GM18907 (cell line): ENCODE measurements at regions not wholly inside any gene's neighbourhood (a gene's known extent, or its start where the extent isn't known, plus 50 kb on each side); places are given as distances from the start of the nearest gene placed in this dataset.
"Not testable (repeated sequence)": the region's sequence is repeated elsewhere in the genome, so short reads cannot be mapped to it uniquely, and the experiment has no call there.

Experiments used
- ATAC-seq: cut with Tn5 transposase; IDR thresholded peaks from one replicate; pipeline ENCODE4 v1.9.1; 2021; ENCODE audit warnings: mild to moderate bottlenecking, moderate library complexity; ENCODE audit not compliant: unreplicated experiment

DNA sequence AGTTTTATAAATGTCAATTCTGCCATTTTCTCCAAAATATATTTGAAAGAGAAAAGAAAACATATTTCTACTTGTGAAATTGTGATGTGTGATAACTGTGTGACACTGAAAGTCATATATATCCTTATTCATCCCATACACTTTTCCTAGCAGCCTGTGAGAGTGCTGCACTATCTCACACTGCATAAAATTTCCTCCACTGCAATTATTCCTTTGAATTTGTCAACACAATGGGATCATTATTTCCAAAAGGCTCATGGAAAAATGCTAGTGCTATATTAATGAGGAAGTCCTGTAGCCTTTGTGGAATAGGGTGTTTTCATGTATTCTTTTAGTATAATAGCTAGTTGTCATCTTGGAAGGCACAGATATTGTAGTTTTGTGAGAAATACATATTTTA lies 504.1 kb downstream of the RPL10L start:
- ATAC-seq, result no peak

DNA sequence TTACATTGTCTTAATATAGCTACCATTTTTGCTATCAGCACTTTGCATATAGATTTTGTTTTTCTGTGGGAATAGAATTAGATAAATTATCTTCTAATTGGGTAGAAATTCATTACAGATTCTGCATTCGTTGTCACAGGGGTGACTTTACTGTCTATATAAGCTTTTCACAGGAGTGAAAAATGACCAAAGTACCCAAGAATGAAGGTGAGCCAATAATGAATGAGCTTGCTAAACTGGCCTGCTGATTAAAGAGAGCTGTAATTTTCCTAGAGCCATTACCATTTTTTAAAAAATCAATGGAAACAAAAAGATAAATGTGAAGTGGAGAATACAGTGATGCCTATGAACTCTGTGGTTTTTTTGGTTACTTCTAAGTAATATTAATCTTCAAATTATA lies 504.6 kb downstream of the RPL10L start:
- no peak for ATAC-seq

- no peak for ATAC-seq
Observed at GRCh38 chr14:46140445-46140844, 511.1 kb downstream of the RPL10L start.

GRCh38 chr14:46139649-46140048 lies 511.9 kb downstream of the RPL10L start:
- no peak for ATAC-seq

DNA sequence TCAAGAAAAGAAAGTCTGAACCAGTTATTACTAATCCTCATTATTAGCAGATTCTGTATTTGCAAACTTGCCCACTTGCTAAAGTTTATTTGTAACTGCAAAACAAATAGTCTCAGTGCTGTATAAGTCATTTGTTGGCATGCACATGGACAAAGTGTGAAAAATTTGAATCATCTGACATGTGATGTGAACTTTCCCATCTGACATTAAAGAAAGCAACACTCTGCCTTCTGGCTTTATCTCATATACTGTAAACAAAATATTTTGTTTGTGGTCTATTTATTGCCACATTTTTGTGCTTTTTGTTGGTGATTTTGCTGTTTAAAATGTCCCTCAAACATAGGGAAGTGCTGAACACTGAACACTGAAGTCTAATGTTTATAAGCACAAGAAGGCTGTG lies 513.8 kb downstream of the RPL10L start:
- no peak for ATAC-seq

DNA sequence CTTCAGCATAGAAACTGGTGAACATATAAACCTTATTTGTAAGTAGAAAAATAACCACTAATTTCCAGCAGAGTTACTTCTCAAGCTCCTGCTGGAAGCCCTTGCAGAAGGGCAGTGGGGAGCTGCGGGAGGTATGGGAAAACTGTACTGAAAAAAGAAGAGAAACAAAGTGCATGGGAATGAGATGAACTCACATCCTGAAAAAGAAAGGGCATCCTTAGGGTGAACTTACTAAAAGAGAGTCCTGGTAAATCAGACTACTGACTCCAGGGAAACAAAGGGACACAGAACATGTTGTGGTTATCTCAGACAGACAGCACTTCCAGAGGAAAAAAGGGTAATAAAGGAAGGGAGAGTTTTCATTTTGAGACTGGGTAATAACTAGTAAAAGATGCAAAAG lies 515.1 kb downstream of the RPL10L start:
- no peak for ATAC-seq

DNA sequence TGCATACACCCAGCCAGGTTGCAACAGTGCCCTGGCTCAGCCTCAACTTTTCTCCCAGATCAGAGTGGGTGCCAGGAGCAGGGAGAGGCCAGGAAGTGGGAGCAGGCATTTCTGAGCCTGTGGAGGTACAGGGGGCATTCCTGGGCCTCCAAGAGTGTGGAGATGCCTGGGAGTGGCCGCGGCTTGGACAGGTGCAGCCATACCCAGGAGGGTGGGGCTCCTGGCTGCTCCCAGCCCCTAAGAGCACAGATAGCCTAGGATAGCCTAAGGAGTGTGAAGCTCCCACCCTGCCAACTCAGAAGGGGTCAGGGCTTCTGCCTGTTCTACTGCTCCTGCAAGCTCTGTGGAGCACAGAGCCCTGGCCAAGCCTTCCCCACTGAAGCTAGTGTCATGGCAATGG lies 543.4 kb downstream of the RPL10L start:
- ATAC-seq, result no peak

- not testable (repeated sequence) for ATAC-seq
Observed at GRCh38 chr14:46100901-46101300, 550.7 kb downstream of the RPL10L start.

DNA sequence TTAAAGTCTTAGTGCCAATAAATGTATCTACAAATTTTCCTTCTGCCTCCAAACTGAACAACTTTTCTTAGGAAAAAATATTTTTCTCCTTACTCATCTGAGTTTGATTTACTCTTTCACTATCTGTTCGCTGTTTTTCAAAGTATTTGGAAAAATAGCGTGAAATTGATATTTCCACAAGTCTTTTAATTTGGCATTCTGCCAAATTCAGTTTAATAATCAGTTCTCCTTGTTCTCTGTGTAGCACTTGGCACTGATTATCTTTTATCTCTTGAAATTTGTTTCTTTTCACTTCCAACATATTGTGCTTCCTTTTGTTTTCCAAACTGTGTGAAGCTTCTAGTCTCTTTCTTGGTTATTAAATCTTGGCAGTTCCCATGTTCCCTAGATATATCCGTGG lies 559.8 kb downstream of the RPL10L start:
- no peak for ATAC-seq

DNA sequence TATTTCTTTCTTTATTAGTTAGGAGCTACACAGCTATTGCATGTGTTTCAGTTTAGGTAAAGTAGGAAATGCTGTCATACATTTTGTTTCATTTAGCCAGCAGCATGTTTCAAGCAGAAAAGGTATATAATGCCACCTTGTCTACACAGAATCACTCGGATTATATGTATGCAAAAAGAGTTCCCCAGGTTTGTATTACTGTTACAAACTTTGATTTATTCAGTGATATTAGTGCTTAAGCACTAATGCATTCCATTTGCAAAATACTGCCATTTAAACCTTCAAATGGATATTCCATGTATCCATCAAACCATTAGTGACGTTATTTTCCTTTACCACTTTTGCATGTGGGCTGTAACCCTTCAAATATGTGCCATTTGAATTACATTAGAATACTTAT lies 564.0 kb downstream of the RPL10L start:
- ATAC-seq, result no peak

DNA sequence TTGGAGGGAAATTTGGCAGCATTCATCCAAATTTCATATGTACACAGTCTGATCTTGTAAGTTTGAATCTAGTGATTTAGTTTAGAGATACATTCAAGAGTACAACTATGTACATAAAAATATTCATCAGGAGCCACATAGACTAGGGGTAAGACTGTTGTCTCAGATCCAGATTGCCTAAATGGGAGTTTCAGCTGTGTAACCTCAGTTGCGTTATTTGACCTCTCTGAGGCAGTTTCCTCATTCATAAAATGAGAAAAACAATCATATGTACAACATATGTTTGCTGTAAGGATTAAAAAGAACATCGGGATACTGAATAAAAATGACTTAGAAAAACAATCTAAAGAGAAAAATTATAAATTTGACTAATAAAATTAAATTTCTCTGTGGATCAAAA lies 577.5 kb downstream of the RPL10L start:
- ATAC-seq, result no peak

GRCh38 chr14:46063872-46064271 lies 587.7 kb downstream of the RPL10L start:
- ATAC-seq, result no peak

DNA sequence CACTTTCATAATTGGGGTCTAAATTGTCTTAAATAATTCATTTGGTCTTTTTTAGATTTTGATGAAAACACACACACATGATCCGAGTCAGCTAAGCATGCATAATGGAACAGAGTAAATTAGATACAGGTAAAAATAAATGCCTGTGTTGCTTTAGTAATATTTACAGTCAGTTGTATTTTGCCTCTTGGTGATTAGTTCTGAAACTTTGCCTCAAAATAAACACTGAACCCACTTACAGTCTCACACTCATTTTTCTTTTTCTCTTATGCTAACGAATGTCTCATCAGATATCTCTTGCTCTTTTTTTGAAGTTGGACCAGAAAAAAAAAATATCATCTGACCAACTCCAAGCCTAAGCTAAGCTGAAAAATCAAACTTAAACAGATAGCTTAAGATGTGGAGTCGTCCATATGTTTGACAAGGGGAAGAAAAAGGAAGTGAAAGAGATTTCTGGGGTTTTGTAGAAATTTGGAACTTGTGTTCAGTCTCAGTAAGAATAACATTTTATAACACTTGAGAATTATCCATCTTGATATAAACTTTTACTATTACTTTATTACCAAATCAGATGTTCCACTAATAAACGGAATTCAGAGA lies 592.5 kb downstream of the RPL10L start:
- no peak for ATAC-seq

GRCh38 chr14:46057799-46058198 lies 593.8 kb downstream of the RPL10L start:
- ATAC-seq, result no peak

GRCh38 chr14:46054526-46054925 lies 597.1 kb downstream of the RPL10L start:
- no peak for ATAC-seq

DNA sequence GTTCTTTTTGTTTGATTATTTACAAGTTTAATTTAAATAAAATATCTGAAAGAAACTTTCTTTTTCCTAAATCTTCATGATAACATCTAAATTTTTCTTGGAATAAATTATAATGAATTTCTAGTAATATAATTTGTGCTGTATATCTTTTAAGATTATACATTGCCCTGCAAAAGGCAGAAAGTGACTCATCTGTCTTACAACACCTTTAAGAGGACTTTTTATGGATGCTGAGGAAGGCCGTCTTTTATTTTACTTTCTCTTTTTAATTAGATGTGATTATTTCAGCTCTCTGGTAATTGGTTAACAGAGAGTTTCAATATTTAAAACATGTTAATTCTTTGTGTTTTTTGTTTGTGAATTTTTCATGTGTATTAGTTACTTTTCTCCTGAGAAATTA lies 598.4 kb downstream of the RPL10L start:
- ATAC-seq, result no peak

DNA sequence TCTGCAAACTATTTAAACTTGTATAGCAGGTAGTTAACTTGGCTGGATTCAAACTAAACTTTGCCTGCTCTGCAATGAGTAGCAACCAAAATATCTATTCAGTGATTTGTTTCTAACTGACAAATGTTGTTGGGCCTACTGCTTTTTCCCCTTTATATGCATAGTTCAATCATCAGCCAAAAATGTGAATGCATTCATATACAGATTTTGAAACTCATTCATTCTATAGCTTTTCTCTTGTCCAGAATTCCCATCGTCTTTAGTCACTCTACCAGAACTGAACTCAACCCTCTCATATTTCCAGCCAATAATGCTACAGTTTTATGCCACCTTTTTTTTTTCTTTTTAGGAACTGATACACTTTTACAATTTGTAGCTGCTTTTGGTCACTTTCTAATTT lies 599.8 kb downstream of the RPL10L start:
- no peak for ATAC-seq

DNA sequence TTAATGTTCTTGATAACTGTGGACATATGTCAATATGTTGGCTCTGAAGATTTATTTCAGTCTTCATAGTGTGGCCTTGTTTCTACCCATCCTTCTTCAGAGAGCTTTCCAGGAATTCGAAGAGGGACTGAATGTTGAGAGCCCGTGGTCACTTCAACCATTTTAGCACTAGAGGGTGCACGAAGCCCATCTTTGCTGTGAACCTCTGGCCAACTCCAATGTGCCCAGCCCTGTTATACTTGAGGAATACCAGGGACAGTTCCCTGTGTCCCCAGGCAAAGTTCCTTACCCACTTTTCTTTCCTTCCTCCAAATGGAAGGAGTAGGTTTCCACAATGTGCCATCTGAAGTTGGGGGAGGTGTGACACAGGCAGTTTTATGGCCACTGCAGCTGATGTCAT lies 603.5 kb downstream of the RPL10L start:
- ATAC-seq, result no peak

- no peak for ATAC-seq
Observed at GRCh38 chr14:46036099-46036498, 615.5 kb downstream of the RPL10L start.

- no peak for ATAC-seq
Observed at GRCh38 chr14:46034305-46034704, 617.3 kb downstream of the RPL10L start.

- no peak for ATAC-seq
Observed at GRCh38 chr14:46018846-46019420, 632.6 kb downstream of the RPL10L start.

- ATAC-seq, result no peak
Observed at GRCh38 chr14:46008348-46008747, 643.2 kb downstream of the RPL10L start.

DNA sequence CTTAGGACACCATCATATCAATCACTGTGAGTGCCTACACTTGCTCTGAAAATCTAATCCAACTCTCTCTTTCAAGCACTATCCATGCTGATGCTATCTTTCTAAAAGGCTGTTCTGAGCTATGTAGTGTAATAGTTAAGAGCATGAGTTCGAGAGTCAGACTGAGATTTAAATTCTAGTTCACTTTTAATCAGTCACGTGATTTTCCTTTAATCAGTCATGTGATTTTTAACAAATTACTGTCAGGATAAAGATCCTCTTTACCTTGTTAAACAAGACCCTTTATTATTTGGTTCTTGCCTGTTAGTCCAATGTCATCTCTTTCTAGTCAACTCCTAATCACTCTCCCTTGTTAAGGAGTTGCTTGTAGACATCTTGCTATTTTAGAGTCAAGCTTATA lies 653.0 kb downstream of the RPL10L start:
- no peak for ATAC-seq
